ENCODE measurements at regions not wholly inside any gene's neighbourhood (a gene's known extent, or its start where the extent isn't known, plus 50 kb on each side); places are given as distances from the start of the nearest gene placed in this dataset.

- no peak for DNase-seq
Measured at GRCh38 chr7:81606078-81606863, 163.6 kb downstream of the HGF start.

- DNase-seq = no peak
Measured at GRCh38 chr7:81605493-81605892, 164.4 kb downstream of the HGF start.

GRCh38 chr7:81604808-81605174 is 165.1 kb downstream of the HGF start:
- no peak for DNase-seq

- DNase-seq = peak; percentile 12
Measured at GRCh38 chr7:81604075-81604807, 165.6 kb downstream of the HGF start.

DNA sequence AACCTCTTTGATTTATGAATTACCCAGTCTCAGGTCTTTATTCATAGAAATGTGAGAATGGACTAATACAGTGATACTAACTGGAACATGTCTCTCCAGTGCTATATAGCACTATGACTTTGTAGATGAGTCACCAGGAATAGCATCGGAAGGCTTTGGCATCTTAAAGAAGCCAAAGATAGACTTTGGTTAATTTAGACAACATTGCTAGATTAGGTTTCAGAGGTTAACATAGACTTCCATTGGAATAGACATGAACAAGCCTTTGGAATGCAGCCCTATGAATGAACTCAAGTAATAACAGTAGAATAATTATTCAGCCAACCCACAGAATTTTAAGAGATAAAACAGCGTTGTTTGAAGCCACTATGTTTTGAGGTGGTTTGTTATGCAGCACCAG is 169.2 kb downstream of the HGF start:
- peak; percentile 21 for DNase-seq

DNA sequence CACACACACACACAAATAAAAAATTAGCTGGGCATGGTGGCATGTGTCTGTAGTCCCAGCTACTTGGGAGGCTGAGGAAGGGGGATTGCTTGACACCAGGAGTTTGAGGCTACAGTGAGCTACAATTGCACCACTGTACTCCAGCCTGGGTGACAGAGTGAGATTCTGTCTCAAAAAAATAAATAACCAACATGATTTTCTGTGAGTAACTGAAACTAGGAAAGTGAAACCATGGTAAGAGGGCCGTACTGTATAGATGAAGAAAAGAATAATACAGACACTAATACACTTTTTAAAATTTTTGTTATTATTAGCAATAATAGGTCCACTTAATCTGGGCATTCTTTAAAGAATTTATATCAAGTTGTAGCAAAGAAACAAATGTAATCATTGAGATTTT is 170.9 kb downstream of the HGF start:
- no peak for DNase-seq

GRCh38 chr7:81594767-81595166 is 175.1 kb downstream of the HGF start:
- no peak for DNase-seq

DNA sequence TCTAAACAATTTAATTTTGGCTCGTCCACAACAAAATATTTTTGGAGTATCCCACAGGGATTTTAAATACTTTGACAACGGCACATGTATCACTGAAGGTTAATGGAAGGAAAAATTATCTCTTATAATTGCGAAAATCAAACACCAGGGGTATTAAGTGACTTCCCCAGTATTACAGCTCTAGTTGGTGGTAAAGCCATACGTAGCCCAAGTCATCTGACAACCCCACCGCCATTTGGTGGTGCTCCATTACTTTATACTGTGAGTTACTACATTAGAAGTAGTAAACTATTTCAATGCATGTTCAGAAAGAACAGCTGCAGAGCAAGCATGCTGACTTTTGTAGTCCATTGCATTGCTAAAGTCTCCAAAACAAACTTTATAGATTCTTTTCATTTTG is 179.7 kb downstream of the HGF start:
- no peak for DNase-seq

GRCh38 chr7:81584667-81585066 is 185.2 kb downstream of the HGF start:
- no peak for DNase-seq

DNA sequence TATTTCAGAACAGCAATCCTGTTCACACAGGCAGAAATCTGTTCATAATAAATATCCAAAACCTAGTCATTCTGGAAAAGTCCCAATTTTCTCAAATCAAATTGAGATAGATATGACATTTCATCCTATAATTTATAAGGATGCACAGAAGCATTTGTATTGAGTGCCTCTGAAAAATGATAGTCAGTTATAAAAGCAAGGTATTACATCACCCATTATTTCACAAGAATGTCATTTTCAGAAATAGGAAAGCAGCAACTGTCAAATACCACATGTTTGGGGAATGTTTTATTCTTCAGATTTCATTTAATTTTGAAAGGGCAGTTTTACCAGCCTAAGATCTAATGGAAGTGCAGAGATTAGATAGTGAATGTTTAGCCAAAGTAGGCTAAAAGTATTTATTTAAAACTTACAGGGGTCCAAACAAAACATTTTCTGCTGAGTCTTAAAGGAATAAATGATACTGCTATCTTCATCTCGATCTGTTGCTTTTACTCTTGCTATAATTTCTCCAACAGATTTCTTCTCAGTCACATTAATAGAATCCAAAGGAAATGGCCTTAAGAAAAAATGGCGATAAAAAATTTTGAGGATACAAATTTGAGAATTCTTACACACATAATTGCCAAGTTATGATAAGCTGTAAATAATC is 185.8 kb downstream of the HGF start:
- DNase-seq = peak; percentile 13

GRCh38 chr7:81583090-81583489 is 186.8 kb downstream of the HGF start:
- no peak for DNase-seq

DNA sequence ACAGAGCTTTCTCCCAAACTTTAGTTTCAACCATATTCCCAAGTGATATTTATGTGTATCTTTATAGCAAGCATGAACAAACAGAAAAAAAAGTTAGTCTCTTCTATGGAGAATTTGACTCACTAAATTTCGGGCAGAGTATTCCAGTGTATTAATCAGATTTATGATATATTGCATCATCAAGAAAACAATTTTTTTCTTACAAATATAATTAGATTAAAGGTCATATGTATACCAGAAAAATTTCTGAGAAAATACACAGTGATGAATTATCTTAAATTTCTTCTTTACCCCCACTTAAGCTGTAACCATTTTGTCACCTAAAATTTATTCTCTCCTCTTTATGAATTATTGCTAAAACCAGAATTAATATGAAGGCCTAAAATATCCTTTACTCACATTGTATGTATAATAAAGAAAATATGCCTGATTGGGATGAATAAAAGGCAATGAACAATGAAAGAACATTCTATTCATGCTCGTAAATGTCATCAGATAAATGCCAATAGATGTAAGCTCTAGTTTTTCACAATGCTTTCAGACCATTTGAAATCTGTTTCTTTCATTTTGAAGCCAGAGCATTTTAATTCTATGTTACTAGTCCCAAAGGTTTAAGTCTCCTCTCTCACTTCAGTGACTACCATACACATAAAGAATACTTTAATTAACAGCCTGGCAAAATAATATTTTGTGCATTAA is 192.1 kb downstream of the HGF start:
- DNase-seq = no peak

- DNase-seq = peak; percentile 48
Measured at GRCh38 chr7:81574723-81575326, 195.0 kb downstream of the HGF start.

GRCh38 chr7:81573932-81574331 is 195.9 kb downstream of the HGF start:
- no peak for DNase-seq

GRCh38 chr7:81573128-81573527 is 196.7 kb downstream of the HGF start:
- no peak for DNase-seq

DNA sequence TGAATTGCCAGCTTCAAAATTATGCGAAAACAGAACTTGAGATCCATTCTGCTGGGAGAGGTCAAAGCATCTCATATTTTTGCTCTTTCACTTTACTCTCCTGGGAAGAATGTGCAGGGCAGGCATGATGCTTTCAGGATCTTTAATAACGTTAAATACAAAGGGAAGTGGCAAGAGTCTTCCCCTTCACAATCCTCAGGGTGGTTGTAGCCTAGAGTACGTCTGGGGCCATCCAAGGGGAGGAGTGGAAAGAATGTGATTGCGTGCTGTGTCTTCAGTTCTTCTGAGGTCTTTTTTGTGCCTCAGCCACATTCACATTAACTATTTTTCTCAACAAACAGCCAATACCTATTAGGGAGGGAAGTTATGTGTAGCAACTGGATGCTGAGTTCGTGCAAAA is 207.3 kb downstream of the HGF start:
- no peak for DNase-seq

DNA sequence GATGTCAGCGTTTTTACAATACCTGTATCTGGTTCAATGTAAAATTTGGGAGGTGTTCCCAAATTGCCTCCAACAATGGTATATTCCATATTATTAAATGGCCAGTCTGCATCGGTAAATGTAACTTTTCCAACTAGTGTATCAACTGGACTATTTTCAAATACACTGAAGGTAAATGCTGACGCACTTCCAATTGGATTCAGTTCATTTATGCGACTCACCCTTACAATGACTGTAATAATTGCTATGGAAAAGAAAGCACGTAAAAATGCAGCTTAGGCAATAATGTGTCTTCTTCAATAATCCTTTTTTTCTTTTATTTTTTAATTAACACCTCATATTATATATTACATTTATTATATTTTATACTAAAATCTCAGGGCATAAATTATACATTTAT is 209.1 kb downstream of the HGF start:
- DNase-seq = no peak

DNA sequence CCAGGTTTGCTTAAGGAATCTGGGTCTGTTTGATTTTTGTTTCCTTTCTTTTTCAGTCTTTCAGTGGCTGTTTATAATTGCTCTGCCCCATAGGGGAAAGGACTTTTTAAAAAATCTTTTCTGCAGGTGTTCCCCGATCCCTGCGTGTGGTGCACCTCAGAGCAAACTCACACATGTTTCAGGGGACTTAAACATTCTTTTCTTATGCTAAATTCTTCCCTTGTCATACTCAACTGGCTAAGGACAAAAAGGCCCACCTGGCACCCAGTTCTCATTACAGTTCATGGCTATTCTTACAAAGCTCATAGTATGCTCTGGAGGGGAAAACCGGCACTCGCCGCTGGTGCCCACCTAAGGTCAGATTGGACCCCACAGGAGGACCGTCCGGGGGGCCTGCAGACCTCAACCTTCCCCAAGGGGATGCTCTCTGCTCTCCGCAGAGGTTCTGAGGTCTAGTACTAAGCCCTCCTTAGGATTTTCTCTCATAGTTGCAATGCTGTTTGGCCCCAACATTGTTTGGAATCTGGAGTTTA is 220.3 kb downstream of the HGF start:
- DNase-seq = no peak

GRCh38 chr7:81534996-81535395 is 234.9 kb downstream of the HGF start:
- no peak for DNase-seq

DNA sequence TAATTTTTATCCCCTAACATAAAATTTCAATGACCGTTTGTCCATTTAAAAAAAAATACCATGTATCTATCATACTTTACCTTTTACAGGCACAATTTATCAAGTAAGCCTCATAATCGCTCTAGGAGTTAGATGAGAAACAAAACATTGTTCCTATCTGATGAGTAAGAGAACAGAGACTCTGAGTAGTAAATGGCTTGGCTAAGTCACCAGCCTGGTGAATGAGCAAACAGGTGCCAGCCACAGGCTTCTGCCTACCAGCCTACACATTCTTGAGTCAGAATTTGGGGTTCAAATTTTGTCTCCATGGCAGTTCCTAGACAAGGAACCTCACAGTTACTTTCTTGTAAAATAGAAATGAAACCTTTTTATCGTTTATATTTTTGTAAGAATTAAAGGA is 235.4 kb downstream of the HGF start:
- DNase-seq = no peak

DNA sequence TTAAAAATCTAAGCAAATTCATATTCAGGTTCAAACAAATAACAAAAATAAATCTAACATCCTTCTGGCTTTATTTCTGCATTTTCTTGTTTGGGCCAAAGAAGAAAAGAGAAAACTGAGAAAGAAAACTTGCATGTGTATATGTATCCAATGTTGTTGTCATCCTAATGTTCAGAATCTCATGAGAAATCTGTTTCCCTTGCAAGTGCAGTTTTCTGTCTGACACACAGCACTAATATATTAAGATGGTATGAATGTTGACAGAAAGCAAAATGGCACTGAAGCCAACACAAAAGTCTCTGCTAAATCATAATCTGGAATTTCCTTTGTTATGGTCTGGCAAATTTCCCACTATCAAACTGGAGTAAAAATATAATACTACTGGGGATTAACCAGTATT is 235.9 kb downstream of the HGF start:
- no peak for DNase-seq

DNA sequence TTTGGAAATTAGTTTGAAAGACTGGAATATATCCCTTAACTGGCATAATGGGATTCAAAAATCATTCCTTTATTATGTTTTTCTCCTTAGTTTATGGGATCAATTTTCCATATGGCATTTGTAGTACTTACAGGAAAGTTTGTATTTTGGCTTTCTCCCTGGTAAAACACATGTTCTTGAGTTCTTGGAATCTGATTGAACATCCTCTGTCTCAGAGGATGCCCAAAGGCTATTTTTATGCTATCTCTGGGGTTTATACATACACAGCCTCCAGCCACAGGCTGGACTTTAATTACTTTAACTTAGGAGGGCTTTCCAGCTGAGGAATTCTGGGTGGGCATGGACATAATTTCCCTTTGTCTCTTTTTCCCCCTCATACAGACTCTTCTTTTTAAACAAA is 236.4 kb downstream of the HGF start:
- DNase-seq = no peak

DNA sequence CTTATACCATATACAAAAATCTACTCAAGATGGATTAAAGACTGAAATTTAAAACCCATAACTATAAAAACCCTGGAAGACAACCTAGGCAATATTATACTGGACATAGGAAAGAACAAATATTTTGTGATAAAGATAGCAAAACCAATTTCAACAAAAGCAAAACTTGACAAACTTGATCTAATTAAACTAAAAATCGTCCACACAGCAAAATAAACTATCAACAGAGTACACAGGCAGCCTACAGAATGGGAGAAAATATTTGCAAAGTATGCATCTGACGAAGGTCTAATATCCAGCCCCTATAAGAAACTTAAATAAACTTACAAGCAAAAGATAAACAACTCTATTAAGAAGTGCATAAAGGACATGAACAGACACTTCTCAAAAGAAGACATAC is 240.1 kb downstream of the HGF start:
- DNase-seq = no peak
